GM12864 (cell line): ENCODE measurements at regions not wholly inside any gene's neighbourhood (a gene's known extent, or its start where the extent isn't known, plus 50 kb on each side); places are given as distances from the start of the nearest gene placed in this dataset.

ENCODE experiments used
- DNase-seq: peaks from one replicate; pipeline ENCODE4 v3.0.0-alpha.2; 2011; ENCODE audit warnings: low read depth
- H3K4me3 ChIP-seq: 2 replicates; pipeline ENCODE4 v1.5.1; 2011; ENCODE audit warnings: mild to moderate bottlenecking, low read depth, low read length, control low read depth
- CTCF ChIP-seq: IDR thresholded peaks from 2 replicates; pipeline ENCODE4 v1.5.1; 2011; ENCODE audit warnings: low read depth, mild to moderate bottlenecking, moderate library complexity, low read length, control low read depth, inconsistent platforms; ENCODE audit errors: missing control alignments

GRCh38 chr18:77439888-77440287, 190.2 kb downstream of the GALR1 start:
- no peak overlapping the region for H3K4me3 ChIP-seq
- no peak for DNase-seq
- no peak for TF ChIP-seq CTCF

GRCh38 chr18:77442393-77442792, 192.7 kb downstream of the GALR1 start:
- no peak for TF ChIP-seq CTCF
- H3K4me3 ChIP-seq: no peak overlapping the region
- DNase-seq: no peak

GRCh38 chr18:77444385-77444784, 194.7 kb downstream of the GALR1 start:
- no peak for DNase-seq
- TF ChIP-seq CTCF: no peak
- no peak overlapping the region for H3K4me3 ChIP-seq

GRCh38 chr18:77448046-77448445, 198.4 kb downstream of the GALR1 start:
- TF ChIP-seq CTCF: no peak
- H3K4me3 ChIP-seq: no peak overlapping the region
- DNase-seq: no peak

- DNase-seq: no peak
- no peak overlapping the region for H3K4me3 ChIP-seq
- no peak for TF ChIP-seq CTCF
Observed at GRCh38 chr18:77455004-77455403, 205.4 kb downstream of the GALR1 start.

- TF ChIP-seq CTCF: no peak
- DNase-seq: no peak
Observed at GRCh38 chr18:77457681-77458080, 208.0 kb downstream of the GALR1 start.

DNA sequence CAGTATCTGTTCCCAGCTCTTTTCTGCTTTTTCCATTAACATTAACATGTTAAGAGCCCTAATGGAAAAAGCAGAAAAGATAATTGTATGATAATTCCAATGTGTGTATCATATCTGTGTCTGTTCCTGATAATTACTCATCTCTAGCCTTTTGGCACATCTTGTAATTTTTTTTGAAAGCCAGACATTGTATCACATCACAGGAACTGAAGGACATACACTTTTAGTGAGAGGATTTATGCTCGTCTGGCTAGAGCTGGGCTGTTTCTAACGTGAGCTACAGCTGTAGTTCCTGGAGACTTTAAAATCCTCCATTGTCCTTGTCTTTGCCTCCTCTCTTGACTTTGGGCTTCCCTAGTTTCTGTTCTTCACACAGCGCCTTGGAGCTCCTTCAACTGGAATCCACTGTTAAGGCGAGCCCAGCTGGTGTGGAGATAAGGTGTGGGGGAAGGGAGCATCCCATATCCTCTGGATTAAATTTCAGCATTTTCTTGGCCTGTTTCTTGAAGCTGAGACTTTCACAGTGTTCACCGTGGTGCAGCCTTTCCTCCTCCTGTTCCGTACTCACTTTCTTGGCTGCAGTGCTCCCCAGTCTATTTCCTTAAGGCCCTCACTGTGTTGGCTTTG, 211.5 kb downstream of the GALR1 start:
- no peak for TF ChIP-seq CTCF
- DNase-seq: no peak
- no peak overlapping the region for H3K4me3 ChIP-seq

More at GRCh38 chr18:77457681-77458080, 208.0 kb downstream of the GALR1 start:
- H3K4me3 ChIP-seq: no peak overlapping the region
